ENCODE measurements at regions not wholly inside any gene's neighbourhood (a gene's known extent, or its start where the extent isn't known, plus 50 kb on each side); places are given as distances from the start of the nearest gene placed in this dataset.

DNA sequence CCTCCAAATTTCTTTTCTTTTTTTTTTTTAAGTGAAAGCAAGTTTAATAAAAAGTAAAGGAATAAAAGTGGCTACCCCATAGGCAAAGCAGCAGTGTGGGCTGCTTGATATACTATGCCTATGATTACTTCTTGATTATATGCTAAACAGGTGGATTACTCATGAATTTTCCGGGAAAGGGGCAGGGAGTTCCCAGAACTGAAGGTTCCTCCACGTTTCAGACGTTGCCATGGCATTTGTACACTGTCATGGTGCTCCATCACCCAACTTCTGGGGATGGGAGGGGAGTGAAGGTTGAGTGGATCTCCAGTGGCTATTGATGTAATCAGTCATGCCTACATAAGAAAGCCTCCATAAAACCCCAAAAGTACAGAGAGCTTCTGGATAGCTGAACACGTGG, 176.2 kb downstream of the CYP26B1 start:
- TF ChIP-seq SP1 (IDR thresholded peaks at IDR 0.05) (no peak), TARDBP (IDR thresholded peaks at IDR 0.05) (no peak)

Data from HEK293T (cell line).